Chondrocyte (in vitro differentiated cells): ENCODE measurements at regions not wholly inside any gene's neighbourhood (a gene's known extent, or its start where the extent isn't known, plus 50 kb on each side); places are given as distances from the start of the nearest gene placed in this dataset.

ENCODE experiments used
- DNase-seq: peaks from one replicate; pipeline ENCODE4 v3.0.0; 2021; ENCODE audit warnings: mixed read lengths, low spot score
- H3K27ac Mint-ChIP-seq: one replicate; pipeline ENCODE4 v1.8.0; 2021; ENCODE audit warnings: mild to moderate bottlenecking, moderate library complexity, mixed read lengths; ENCODE audit not compliant: unreplicated experiment
- H3K27me3 Mint-ChIP-seq: 2 replicates; pipeline ENCODE4 v1.8.0; 2021; ENCODE audit warnings: low read depth, mixed read lengths
- H3K36me3 Mint-ChIP-seq: 2 replicates; pipeline ENCODE4 v1.8.0; 2021; ENCODE audit warnings: low read depth, mixed read lengths
- H3K4me1 Mint-ChIP-seq: 2 replicates; pipeline ENCODE4 v1.8.0; 2021; ENCODE audit warnings: low read depth, mild to moderate bottlenecking, mixed read lengths
- H3K4me3 Mint-ChIP-seq: one replicate; pipeline ENCODE4 v1.8.0; 2021; ENCODE audit warnings: mild to moderate bottlenecking, moderate library complexity, mixed read lengths; ENCODE audit not compliant: unreplicated experiment
- H3K9me3 Mint-ChIP-seq: 2 replicates; pipeline ENCODE4 v1.8.0; 2021; ENCODE audit warnings: low read depth, mixed read lengths
- TF ChIP-seq, protein P1 (sequence below): fragments of 200-600 bp; sonication (generic); IDR thresholded peaks from 2 replicates; pipeline ENCODE4 v1.5.0; 2021; ENCODE audit warnings: antibody characterized with exemption, mild to moderate bottlenecking, moderate library complexity

DNA sequence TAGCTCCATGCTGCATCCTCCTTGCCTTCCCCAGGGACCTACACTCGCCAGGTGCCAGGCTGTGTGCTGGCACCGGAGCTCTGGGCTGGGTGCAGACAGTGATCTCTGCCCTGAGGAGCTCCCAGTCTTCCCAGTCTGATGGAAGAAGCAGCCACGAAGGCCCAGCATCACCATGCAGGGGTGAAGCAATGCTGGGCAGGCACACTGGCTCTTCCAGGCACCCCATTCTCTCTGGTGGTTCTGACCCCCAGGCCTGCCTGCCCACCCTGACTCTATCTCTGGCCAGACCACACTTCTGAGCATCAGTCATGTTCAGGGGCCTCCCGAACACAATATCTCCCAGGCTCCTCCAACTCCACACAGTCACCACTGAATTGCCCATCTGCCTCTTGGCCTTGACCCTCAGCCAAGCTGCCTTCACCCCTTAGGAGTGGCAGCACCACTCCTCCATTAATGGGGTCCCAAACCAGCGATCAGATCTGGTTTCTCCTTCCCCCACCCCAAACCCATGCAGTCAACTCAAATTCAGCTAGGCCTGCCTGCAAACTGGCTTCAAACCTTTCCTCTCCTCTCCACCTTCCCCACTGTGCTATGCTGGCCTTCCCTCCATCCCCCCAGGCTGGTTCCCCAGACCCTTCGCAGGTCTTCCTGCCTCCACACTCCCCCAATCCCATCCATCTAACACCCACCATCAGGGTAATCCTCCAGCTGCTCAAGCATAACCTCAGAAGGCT, 102.7 kb upstream of the MVB12B start:
- H3K4me3 Mint-ChIP-seq = no peak overlapping the region
- no peak for DNase-seq
- no peaks in the 10 kb centered on the region for H3K36me3 Mint-ChIP-seq
- TF ChIP-seq, protein P1, sequence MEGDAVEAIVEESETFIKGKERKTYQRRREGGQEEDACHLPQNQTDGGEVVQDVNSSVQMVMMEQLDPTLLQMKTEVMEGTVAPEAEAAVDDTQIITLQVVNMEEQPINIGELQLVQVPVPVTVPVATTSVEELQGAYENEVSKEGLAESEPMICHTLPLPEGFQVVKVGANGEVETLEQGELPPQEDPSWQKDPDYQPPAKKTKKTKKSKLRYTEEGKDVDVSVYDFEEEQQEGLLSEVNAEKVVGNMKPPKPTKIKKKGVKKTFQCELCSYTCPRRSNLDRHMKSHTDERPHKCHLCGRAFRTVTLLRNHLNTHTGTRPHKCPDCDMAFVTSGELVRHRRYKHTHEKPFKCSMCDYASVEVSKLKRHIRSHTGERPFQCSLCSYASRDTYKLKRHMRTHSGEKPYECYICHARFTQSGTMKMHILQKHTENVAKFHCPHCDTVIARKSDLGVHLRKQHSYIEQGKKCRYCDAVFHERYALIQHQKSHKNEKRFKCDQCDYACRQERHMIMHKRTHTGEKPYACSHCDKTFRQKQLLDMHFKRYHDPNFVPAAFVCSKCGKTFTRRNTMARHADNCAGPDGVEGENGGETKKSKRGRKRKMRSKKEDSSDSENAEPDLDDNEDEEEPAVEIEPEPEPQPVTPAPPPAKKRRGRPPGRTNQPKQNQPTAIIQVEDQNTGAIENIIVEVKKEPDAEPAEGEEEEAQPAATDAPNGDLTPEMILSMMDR = no peak
- H3K9me3 Mint-ChIP-seq = peaks cover 13% of the 10 kb centered on the region
- H3K4me1 Mint-ChIP-seq = no peaks in the 10 kb centered on the region
- H3K27ac Mint-ChIP-seq = no peak overlapping the region
- peaks cover 33% of the 10 kb centered on the region for H3K27me3 Mint-ChIP-seq

DNA sequence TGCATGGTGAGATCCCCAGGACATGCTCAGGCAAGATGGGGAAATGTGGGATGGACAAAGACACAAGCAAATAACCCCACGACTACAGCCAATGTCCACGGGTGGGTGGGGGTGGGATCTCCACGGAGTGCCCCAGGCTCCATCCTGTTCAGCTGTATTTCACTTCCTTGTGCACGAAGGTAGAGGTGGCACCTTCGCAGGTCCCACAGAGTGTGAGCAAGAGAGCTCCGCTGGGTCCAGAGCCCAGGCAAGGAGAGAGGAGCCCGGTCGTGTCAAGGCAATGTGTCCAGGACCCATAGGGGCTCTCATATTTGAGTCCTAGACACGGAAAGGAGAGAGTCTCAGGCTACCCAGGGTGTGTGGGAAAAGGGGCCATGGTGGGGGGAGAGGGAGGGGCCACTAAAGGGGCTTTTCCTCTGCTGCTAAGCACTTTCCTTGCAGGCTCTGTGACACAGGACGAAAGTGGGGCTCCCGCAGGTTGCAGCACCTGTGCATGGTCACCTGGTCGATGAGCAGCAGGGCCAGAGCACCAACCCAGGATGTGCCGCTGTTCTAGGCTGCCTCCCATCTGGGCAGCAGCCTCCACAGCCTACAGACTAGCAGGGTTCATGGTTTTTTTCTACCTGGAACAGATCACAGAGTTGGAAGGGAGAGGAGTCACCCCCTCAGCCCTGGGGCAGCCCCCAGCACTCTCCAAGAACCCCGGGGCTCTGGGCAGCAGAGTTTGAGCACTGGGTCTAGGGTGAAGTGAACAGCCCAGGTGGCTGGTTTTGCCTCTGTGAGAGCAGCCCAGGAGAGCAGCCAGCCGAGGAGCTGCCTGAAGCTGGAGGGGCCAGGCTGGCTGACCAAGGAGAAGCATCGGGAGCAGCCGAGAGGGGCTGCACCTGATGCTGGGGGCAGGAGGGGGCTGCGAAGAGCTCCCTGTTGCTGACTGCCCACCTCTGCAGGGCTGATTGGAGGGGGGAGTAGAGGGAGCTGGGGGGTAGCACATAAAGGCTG, 100.7 kb upstream of the MVB12B start:
- Mint-ChIP-seq H3K27me3 (peaks cover 37% of the 10 kb centered on the region), H3K27ac (no peak overlapping the region), H3K4me3 (no peak overlapping the region), H3K4me1 (no peaks in the 10 kb centered on the region), H3K9me3 (peaks cover 8% of the 10 kb centered on the region), H3K36me3 (no peaks in the 10 kb centered on the region)
- no peak for DNase-seq
- TF ChIP-seq, protein P1 = no peak

DNA sequence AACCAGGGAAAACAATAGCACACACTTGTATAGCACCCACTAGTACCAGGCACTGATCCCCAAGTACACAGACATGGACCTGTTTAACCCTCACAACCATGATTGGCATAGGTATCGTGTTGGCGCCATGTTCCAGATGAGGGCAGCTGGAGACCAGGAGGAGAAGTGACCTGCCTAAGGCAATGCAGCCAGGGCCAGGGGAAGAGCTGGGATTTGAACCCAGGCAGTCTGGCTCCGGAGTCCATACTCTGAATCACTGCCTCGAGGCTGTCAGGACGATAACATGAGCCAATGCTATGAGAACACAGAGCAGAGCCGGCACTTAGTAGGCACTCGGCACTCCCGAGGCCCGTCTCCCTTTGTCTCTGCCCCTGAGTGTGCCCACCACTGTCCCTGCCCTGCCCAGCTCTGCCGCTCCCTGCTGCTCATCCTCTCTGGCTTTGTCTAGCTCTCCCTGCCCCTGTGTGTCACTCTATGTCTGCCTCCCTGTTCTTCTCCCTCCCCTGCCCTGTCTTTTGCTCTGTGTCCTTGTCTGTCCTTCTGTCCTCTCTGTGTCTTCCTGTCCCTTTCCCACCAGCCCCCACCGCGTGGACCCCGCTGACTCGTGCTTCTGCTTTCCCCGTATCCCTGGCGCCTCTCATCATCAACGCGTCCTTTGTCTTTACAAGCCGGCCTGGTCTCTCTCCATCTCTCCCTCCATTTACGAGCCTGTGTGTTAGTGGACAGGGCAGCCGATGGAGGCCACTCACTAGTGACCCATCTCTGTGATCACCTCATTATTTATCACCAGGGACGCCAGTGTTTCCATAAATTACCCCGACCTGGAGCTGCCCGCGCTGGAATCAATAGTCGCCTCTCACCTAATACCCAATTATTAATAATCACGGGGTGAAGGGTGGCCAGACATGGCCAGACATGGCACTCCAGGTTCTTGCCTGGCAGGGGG, 99.4 kb upstream of the MVB12B start:
- H3K36me3 Mint-ChIP-seq = no peaks in the 10 kb centered on the region
- no peak for DNase-seq
- H3K27me3 Mint-ChIP-seq = peaks cover 35% of the 10 kb centered on the region
- H3K9me3 Mint-ChIP-seq = no peaks in the 10 kb centered on the region
- H3K27ac Mint-ChIP-seq = no peak overlapping the region
- TF ChIP-seq, protein P1 = no peak
- H3K4me3 Mint-ChIP-seq = no peak overlapping the region
- no peaks in the 10 kb centered on the region for H3K4me1 Mint-ChIP-seq

DNA sequence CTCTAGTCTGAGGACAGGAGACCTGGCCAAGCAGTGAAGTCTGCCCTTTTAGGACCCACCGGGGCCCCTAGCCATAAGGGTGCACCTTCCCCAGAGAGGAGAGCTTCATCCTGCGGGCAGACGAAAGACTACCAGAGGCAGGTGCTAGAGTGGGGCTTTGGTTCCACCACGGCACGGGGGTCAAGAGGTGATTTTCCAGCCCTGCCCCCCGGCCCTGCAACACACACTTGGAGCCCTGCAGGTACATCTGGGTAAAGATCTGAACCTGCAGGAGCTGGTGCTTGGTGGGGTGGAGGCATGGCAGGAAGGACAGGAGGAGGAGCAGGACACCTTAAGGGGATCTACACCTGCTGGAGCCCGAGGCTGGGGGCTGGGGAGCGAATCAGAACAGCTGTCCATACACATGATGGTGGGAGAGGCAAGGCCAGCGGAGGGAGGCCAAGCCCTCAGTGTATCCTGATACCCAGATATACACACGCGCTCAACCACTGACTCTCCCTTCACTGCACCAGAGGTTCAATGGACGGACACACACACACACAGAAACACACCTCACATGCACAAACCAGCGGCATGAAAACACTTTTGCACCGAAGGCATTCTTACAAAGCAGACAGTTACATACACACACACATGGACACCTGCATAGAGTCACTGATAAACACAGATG, 98.4 kb upstream of the MVB12B start:
- DNase-seq = no peak
- Mint-ChIP-seq H3K9me3 (no peaks in the 10 kb centered on the region), H3K4me3 (no peak overlapping the region), H3K27ac (no peak overlapping the region), H3K27me3 (peaks cover 39% of the 10 kb centered on the region), H3K4me1 (no peaks in the 10 kb centered on the region), H3K36me3 (no peaks in the 10 kb centered on the region)
- TF ChIP-seq, protein P1 = no peak
